ENCODE measurements at regions not wholly inside any gene's neighbourhood (a gene's known extent, or its start where the extent isn't known, plus 50 kb on each side); places are given as distances from the start of the nearest gene placed in this dataset.

DNA sequence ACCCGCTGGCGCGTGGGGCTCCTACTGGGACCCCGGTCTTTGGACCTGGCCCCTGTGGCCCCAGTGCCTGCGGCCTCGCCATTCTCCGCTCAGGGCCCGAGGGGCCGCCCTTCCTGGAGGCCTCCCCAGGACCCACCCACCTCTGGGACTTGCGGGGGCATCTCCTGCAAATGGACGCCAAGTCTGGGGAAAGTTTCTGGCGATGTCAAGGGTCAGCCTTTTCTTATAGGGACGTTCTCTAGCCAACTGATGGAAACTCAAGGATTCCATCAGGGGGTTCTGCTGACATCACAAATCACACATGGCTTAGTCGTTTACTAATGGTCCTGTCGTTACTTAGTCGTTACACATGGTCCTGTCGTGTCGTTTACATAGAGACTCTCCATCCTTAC, 57.7 kb upstream of the RHOBTB1 start:
- no peak for TF ChIP-seq ZFX (IDR thresholded peaks at IDR 0.05)
- TF ChIP-seq, protein P1, sequence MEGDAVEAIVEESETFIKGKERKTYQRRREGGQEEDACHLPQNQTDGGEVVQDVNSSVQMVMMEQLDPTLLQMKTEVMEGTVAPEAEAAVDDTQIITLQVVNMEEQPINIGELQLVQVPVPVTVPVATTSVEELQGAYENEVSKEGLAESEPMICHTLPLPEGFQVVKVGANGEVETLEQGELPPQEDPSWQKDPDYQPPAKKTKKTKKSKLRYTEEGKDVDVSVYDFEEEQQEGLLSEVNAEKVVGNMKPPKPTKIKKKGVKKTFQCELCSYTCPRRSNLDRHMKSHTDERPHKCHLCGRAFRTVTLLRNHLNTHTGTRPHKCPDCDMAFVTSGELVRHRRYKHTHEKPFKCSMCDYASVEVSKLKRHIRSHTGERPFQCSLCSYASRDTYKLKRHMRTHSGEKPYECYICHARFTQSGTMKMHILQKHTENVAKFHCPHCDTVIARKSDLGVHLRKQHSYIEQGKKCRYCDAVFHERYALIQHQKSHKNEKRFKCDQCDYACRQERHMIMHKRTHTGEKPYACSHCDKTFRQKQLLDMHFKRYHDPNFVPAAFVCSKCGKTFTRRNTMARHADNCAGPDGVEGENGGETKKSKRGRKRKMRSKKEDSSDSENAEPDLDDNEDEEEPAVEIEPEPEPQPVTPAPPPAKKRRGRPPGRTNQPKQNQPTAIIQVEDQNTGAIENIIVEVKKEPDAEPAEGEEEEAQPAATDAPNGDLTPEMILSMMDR (conservative IDR thresholded peaks at IDR 0.05), result no peak
- no peak overlapping the region for H3K27ac ChIP-seq

DNA sequence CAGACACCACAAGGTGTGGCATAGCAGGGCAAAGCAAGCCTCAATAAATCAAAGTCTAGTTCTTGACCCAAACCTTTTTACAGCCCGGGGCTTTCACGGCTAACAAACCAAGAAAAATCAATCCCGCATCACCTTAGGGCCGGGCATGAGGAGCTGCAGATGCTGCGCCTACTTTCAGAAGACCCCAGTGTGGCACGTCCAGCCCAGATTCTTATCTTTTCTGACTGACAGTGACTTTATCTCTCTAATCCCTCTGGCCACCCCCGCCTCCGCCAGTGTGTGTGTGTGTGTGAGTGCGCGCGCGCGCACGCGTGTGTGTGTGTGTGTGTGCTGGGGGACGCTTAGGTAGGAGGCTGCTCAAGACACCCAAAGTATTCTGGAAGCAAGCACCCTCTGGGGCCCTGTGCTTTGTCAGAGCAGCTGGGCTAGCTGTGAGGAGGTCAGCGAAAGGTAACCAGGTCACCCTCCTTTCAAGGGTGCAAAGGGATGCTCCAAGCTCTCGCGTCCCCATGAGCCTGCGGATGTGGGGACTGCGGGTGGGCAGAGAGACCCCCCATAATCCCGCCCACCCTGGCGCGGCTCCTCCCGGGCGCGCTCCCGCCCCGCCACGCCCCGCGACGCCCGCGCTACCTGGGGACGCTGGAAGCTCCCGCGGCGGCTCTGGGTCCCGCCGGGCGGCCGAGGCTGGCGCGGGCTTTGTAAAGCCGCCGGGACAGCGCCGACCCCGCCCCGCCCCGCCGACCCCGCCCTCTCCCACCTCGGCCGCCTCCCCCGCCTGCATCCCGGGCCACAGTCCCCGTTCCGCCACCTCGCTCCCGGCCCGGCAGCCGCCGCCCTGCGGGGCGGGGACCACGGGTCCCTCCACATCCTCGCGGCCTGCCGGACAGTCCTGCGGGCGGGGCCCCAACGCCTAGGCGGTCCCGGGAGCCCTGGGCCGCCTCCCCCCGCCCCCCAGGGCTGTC, 57.1 kb upstream of the RHOBTB1 start:
- TF ChIP-seq, protein P1 (conservative IDR thresholded peaks at IDR 0.05), result no peak
- no peak for TF ChIP-seq ZFX (IDR thresholded peaks at IDR 0.05)
- no peak overlapping the region for H3K27ac ChIP-seq

DNA sequence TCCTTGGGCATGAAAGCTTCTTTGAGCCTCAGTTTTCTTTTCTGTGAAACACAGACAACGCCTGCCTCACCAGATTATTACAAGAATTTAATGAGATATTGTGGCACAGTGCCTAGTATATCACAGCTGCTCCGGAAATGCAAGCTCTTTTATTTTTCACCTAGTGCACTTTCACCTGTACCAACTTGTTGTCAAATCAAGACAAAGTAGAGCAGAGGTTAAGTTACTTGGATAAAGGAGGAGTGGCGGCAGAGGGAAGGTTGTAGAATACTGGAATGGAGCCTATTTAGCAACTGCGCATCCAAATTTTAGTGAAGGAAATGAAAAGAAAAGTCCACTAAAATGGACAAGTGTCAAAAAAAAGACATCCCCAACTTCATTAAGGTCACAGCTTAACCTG, 54.9 kb upstream of the RHOBTB1 start:
- TF ChIP-seq ZFX (IDR thresholded peaks at IDR 0.05), result no peak
- TF ChIP-seq, protein P1 (conservative IDR thresholded peaks at IDR 0.05), result no peak
- H3K27ac ChIP-seq, result no peak overlapping the region

DNA sequence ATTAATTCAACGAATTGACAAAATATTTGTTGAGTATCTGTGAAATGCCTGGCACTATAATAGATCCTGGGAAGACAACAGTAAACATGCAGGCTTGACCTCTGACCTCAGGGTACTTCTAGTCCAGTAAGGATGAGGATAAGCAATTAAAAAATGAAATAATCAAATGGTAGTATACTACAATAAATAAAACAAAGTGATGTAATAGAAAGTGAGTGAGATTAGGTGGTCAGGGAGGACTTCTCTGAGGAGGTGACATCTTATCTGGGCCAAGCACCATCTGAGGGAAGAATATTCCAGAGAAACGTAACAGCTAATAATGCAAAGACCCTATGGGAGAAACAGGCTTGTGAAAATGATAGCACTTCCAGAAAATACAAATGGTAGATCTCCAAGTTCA, 50.1 kb upstream of the RHOBTB1 start:
- TF ChIP-seq ZFX (IDR thresholded peaks at IDR 0.05), result no peak
- TF ChIP-seq, protein P1 (conservative IDR thresholded peaks at IDR 0.05), result no peak
- no peak overlapping the region for H3K27ac ChIP-seq
